Neuron (in vitro differentiated cells): ENCODE measurements at regions not wholly inside any gene's neighbourhood (a gene's known extent, or its start where the extent isn't known, plus 50 kb on each side); places are given as distances from the start of the nearest gene placed in this dataset.
A peak's percentile ranks its signal among the peaks of the same experiment; 100 is the strongest.
"Not testable (repeated sequence)": the region's sequence is repeated elsewhere in the genome, so short reads cannot be mapped to it uniquely, and the experiment has no call there.

Experiments used
- H2AFZ ChIP-seq: one replicate; pipeline ENCODE4 v1.6.1; 2013; ENCODE audit warnings: low read depth, mild to moderate bottlenecking, inconsistent platforms, low read length, moderate library complexity
- H3K27me3 ChIP-seq: one replicate; pipeline ENCODE4 v1.6.1; 2013; ENCODE audit warnings: low read length; ENCODE audit not compliant: insufficient read depth
- H3K36me3 ChIP-seq: one replicate; pipeline ENCODE4 v1.6.1; 2013; ENCODE audit warnings: low read length; ENCODE audit not compliant: insufficient read depth
- H3K4me1 ChIP-seq: one replicate; pipeline ENCODE4 v1.6.1; 2013; ENCODE audit warnings: low read length; ENCODE audit not compliant: insufficient read depth
- H3K4me3 ChIP-seq: 2 replicates; pipeline ENCODE4 v1.5.1; 2013; ENCODE audit warnings: mild to moderate bottlenecking, low read length, moderate library complexity
- H3K9me3 ChIP-seq: one replicate; pipeline ENCODE4 v1.6.1; 2013; ENCODE audit warnings: low read length

DNA sequence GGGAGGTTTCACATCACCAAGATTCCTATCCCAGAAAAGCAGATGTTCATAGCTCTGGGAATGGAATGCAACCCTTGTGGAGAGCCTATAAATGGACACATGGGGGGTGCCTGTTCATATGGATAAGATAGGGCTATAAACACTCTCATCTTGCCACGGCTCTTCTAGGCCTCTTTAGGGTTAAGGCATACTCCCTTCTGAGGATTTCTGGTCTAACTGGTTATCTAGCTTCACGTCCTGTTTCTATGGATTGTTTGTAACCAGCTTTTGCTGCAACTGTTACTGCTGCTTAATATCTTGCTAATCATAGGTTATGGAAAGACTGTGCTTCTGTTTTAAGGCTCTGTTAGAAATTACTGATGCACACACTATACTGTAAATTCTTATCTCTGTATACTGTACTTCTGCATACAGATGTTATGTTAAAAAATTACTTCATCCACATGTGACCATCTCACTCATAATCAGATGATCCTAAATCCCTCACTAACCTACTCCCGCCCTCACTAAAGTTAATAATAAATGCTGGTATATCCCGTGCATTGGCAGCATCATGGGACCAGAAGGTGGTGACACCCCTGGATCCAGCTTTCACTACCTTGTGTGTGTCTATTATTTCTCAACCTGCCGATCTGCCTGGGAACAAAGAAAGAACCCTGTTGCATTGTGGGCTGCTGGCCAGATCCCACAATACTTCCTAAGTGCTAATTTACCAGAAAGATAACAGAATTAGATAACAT lies 68.7 kb downstream of the PRKAB2 start:
- not testable (repeated sequence) for H3K9me3 ChIP-seq, H3K36me3 ChIP-seq, H3K27me3 ChIP-seq, H2AFZ ChIP-seq, H3K4me1 ChIP-seq, H3K4me3 ChIP-seq

DNA sequence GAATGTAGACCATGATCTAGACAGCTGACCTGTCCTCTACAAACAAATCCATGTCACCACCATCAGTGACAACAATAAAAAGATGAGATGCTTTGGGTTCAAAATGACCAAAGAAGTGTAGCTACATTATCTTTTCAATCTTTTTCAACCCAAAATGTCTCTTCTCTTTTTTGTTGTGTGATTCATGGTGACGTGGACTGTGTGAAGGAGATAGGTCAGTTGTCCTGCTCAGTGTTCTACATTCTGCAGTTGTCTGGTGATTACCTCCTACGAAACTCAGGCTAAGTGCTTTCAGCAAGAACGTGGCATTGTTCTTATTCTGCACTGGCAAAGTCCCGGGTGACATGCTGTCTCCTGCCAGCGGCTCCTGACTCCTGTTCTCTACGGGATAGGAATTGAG lies 73.1 kb downstream of the PRKAB2 start:
- Histone ChIP-seq H3K9me3 (no peaks in the 10 kb centered on the region), H3K4me1 (no peaks in the 10 kb centered on the region), H3K27me3 (peaks cover 3% of the 10 kb centered on the region), H3K36me3 (no peaks in the 10 kb centered on the region), H2AFZ (no peak overlapping the region), H3K4me3 (no peak overlapping the region)

DNA sequence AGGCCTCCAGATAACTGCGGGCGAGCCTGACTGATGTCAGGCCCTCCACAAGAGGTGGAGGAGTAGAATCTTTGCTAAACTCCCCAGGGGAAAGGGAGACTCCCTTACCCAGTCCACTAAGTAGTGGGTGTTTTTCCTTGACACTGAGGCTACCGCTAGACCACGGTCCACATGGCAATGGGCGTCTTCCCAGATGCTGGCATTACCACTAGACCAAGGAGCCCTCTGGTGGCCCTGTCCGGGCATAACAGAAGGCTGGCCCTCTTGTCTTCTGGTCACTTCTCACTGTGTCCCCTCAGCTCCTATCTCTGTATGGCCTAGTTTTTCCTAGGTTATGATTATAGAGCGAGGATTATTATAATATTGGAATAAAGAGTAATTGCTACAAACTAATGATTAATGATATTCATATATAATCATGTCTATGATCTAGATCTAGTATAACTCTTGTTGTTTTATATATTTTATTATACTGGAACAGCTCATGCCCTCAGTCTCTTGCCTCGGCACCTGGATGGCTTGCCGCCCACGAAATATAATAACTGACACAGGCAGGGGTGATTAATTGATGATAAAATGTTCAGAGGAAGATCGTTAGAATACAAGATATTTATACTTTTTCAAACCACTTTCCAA lies 73.8 kb downstream of the PRKAB2 start:
- H3K4me1 ChIP-seq, H3K4me3 ChIP-seq, H3K27me3 ChIP-seq, H3K9me3 ChIP-seq, H2AFZ ChIP-seq, H3K36me3 ChIP-seq: not testable (repeated sequence)

DNA sequence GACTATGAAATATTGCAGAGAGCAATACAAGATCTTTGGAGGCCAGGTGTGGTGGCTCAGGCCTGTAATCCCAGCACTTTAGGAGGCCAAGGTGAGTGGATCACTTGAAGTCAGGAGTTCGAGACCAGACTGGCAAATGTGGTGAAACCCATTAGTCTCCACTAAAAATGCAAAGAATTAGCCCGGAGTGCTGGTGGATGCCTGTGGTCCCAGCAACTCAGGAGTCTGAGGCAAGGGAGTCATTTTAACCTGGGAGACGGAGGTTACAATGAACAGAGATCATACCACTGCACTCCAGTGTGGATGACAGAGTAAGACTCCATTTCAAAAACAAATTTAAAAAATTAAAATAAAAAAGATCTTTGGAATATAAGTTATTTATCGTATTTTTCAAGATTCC lies 76.6 kb downstream of the PRKAB2 start:
- H3K27me3 ChIP-seq, result peaks cover 3% of the 10 kb centered on the region
- H2AFZ ChIP-seq, result no peak overlapping the region
- H3K9me3 ChIP-seq, result no peaks in the 10 kb centered on the region
- H3K4me3 ChIP-seq, result no peak overlapping the region
- H3K36me3 ChIP-seq, result no peaks in the 10 kb centered on the region
- H3K4me1 ChIP-seq, result no peaks in the 10 kb centered on the region

DNA sequence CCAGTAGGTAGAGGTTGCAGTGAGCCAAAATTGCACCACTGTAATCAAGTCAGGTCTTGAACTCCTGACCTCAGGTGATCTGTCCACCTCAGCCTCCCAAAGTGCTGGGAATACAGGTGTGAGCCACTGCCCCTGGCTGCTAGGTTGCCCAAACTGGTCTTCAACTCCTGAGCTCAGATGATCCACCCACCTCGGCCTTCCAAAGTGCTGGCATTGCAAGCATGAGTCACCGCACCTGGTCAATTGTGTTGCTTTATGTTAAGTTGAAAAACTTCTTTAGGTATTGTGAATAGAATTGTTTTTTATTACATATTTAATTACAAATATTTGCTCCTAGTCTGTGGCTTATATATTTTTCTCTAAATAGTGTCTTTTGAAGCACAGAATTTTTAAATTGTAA lies 80.5 kb downstream of the PRKAB2 start:
- Histone ChIP-seq H3K4me3 (no peak overlapping the region), H2AFZ (no peak overlapping the region), H3K9me3 (no peaks in the 10 kb centered on the region), H3K4me1 (no peaks in the 10 kb centered on the region), H3K27me3 (peaks cover 3% of the 10 kb centered on the region), H3K36me3 (no peaks in the 10 kb centered on the region)

DNA sequence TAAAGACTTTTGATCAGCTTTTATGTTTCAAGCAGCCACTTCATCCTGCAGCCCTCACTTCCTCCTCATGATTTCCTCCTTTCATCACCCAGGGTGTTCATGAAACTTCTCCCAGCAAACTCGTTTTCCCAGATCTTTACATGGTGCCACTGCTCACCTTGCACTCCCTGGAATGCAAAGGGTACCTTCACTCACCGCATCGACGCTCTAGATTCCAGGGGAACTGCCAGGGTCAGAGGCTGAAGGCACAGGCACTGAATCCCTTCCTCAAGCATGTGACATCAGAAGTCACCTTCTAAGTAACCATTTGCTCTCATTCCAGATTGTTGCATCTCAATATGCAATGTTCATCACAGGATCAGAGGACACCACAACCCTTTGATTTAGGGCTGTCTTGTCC lies 82.8 kb downstream of the PRKAB2 start:
- Histone ChIP-seq H2AFZ (no peak overlapping the region), H3K4me3 (no peak overlapping the region), H3K9me3 (no peaks in the 10 kb centered on the region), H3K4me1 (no peaks in the 10 kb centered on the region), H3K27me3 (peaks cover 1% of the 10 kb centered on the region), H3K36me3 (no peaks in the 10 kb centered on the region)

DNA sequence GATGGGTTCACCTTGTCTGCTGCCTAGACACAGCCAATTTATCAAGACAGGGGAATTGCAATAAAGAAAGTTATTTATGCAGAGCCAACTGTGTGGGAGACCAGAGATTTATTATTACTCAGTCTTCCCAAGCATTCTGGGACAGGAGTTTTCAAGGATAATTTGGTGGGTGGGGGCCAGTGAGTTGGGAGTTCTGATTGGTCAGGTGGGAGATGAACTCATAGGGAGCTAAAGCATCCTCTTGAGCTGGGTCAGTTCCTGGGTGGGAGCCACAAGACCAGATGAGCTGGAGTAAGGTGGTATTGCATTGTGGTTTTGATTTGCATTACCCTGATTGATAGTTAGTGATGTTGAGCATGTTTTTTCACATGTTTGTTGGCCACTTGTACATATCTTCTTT lies 86.1 kb downstream of the PRKAB2 start:
- Histone ChIP-seq H3K27me3 (peaks cover 5% of the 10 kb centered on the region), H3K9me3 (no peaks in the 10 kb centered on the region), H2AFZ (no peak overlapping the region), H3K4me1 (no peaks in the 10 kb centered on the region), H3K36me3 (no peaks in the 10 kb centered on the region), H3K4me3 (no peak overlapping the region)

DNA sequence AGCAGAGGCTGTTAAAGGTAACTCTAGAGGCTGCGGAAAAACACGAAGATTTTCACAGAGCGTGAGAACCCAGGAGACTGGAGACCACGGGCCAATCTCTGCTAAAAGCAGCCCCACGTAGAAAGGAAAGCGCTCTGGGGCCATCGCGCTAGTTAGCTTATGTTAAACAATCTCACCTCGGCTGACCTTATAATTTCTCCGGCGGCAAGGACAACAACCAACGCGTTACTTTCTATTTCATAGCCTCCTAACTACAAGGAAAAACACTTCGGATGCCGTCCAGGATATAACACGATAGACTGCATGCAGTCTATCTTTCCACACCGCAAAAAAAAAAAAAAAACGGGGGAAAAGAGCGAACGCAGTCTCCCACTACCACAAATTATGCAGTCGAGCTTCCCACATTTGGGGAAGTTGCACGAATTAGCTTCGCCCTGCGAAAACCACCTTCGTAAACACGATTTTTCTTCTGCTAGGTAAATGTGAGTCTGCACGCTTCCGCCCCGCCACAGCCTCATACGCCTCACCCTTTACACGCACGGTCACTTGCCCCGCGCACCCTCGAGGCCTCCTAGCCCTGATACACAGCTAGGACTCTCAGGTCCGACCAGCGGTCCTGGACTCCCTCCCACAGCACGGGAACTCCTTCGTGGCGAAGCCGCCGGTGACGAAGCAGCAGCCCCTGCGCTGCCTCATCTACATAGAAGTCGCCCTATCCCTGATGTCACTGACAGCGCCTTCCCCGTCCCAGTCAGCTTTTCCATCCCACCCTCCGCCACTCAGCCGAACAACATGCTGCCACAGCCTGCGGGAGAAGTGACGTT lies 87.8 kb downstream of the PRKAB2 start:
- no peaks in the 10 kb centered on the region for H3K36me3 ChIP-seq
- no peaks in the 10 kb centered on the region for H3K9me3 ChIP-seq
- peaks cover 9% of the 10 kb centered on the region for H3K27me3 ChIP-seq
- peak overlapping the region; percentile 64 for H2AFZ ChIP-seq
- H3K4me1 ChIP-seq, result no peaks in the 10 kb centered on the region
- H3K4me3 ChIP-seq, result peak overlapping the region; percentile 56

DNA sequence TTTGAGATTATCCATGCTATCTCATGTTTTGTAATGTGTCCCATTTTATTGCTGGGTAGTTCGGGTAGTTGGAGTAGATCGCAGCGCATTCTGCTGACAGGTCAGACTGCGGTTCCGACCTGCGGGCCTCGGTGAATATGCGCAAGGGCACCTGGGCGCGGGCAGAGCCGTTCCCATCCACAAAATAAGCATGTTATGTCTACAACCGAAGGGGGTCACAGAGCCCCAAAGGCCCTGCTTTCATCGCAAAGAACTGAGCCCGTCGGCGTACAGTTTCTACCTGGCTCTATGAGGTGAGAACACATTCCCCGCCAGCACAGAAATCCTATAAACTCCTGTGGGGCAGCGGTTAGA lies 88.4 kb downstream of the PRKAB2 start:
- H2AFZ ChIP-seq, result peak overlapping the region; percentile 64
- H3K27me3 ChIP-seq, result peaks cover 9% of the 10 kb centered on the region

DNA sequence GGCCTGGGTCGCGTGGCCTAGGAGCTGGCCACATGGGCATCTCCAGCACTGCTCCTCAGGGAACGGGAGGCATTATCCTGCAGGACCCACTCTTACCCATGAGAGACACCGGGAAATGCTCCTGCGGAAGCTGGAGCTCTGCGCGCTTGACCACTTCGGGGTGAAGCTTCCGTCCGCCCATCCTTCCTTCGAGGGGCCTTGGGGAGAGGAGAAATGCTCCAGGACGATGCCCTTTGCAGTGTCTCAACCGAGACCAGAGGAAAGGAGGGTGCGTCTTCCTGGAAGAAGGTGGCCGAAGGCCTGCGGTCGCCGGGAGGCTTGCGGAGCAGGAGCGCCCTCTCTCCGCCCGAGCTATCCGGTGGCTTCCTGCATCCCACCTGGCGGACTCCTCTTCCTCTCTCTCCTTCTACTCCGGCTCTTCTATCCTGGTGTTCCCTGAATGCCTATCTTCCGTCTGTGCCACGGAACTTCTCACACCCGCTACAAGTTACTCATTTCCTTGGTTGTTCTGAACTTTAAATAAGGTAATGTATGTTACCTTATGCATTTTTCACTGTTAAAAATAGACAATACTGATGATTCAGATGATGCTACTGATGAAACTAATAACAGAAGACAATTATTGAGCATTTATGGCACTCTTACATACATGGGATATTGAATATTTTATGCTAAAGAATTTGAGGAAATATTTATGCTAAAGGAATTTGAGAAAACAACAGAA lies 91.4 kb downstream of the PRKAB2 start:
- Histone ChIP-seq H3K4me1 (no peaks in the 10 kb centered on the region), H3K4me3 (no peak overlapping the region), H2AFZ (no peak overlapping the region), H3K36me3 (no peaks in the 10 kb centered on the region), H3K27me3 (peaks cover 9% of the 10 kb centered on the region), H3K9me3 (no peaks in the 10 kb centered on the region)

More for the DNA sequence above, 88.4 kb downstream of the PRKAB2 start:
- no peaks in the 10 kb centered on the region for H3K4me1 ChIP-seq
- no peaks in the 10 kb centered on the region for H3K36me3 ChIP-seq
- no peaks in the 10 kb centered on the region for H3K9me3 ChIP-seq
- peak overlapping the region; percentile 56 for H3K4me3 ChIP-seq

DNA sequence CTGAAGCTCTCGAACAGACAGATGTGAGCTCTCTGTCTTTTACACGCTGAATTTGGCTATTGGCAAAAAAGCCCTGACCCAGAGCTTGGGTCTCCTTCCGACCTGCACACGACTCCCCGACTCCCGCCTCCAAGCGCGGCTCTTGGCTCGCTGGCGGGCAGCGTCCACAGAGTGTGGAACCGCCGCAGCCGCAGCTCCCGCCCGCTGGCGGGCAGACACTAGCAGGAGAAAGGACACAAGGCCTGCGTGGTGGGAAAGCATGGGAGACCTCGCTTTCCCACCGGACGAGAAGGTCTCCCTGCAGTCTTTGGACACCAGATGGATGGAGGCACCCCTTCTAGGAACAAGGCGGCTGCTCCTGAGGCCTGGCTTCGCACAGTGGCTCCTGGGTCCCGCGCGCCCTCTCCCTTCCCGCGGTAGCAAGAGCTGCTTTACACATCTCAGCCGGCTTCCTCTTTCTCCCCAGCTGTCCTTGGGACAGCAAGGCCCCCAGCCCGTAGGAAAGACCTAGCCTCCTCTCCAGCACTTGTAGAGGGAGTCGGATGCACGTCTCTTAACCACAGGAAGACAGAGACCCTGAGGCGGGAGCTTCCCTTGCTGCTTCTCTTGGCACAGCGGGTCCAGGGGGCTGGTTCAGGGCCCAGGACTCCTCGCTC lies 92.1 kb downstream of the PRKAB2 start:
- H3K36me3 ChIP-seq, result no peaks in the 10 kb centered on the region
- H3K27me3 ChIP-seq, result peaks cover 14% of the 10 kb centered on the region
- no peak overlapping the region for H3K4me3 ChIP-seq

DNA sequence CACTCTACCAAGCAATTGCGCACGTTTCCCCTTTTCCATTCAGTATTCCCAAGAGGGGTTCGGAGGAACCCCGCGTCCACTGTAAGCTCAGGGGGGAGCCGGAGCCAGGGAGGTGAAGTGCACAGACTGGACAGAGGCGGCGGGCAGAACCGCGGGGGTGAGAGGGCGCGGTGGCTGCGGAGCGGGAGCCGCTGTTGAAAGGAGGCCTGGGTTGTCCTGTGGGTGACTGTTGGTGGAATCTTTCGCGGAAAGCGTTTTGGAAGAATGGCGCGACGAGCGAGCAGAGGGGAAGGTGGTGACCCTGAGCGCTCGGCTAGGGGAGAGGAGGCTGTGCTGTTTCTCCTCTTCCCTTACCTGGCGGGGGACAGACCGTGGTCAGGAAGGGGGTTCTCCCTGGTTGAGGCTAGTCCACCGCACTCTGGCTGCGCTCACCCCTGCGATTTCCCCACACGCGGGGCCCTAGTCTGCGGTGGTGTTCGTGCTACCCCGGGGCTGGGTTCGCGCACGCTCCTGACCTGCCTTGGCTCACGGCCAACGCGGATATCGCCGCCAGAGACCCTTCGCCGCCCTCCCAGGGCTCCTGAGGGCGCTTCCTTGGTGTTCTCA lies 92.8 kb downstream of the PRKAB2 start:
- H3K27me3 ChIP-seq, result peaks cover 14% of the 10 kb centered on the region
- no peaks in the 10 kb centered on the region for H3K9me3 ChIP-seq
- no peak overlapping the region for H3K4me3 ChIP-seq
- no peaks in the 10 kb centered on the region for H3K4me1 ChIP-seq
- H3K36me3 ChIP-seq, result no peaks in the 10 kb centered on the region
- no peak overlapping the region for H2AFZ ChIP-seq

More for the DNA sequence above, 92.1 kb downstream of the PRKAB2 start:
- H3K9me3 ChIP-seq, result no peaks in the 10 kb centered on the region
- H3K4me1 ChIP-seq, result no peaks in the 10 kb centered on the region
- H2AFZ ChIP-seq, result no peak overlapping the region
